Ammon's horn (tissue), 1 donor: ENCODE measurements at regions not wholly inside any gene's neighbourhood (a gene's known extent, or its start where the extent isn't known, plus 50 kb on each side); places are given as distances from the start of the nearest gene placed in this dataset.

Source experiments
- DNase-seq: peaks from one replicate; pipeline ENCODE4 v3.0.0-alpha.2; 2016; ENCODE audit warnings: low spot score

DNA sequence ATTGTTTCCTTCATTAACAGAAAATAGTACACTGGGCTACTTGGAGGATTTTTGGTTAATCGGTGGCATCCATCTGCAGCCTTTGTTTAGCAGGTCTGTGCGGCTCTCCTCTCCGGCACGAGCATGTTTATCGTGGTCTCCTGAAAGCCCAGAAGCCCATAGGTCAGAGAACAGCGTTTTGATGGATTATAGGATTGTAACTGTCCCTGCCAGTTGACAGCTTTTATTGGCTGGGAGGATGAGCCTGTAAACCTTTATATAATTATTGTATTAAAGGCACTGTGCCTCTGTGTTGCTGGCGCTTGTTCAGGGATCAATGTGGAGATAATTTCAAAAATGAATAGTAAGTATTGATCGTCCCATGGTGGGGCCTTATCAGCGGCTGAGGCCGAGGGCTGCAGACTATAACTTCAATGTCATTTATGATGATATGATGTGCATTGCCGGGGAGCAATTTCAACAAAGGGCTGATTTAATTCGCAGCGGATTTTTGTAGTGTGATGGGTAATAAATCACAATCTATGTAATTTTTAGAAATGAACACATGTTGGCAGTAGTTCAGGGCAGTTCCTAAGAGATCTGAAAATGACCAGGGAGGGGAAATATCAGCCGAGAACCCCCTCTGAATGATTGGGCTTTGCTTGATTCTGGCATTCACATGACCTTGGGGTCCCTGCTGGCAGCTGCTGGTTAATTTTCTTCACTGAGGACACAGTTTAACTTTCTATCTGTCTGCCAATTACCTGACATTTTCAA is 736.1 kb downstream of the GALR1 start:
- DNase-seq, result no peak

DNA sequence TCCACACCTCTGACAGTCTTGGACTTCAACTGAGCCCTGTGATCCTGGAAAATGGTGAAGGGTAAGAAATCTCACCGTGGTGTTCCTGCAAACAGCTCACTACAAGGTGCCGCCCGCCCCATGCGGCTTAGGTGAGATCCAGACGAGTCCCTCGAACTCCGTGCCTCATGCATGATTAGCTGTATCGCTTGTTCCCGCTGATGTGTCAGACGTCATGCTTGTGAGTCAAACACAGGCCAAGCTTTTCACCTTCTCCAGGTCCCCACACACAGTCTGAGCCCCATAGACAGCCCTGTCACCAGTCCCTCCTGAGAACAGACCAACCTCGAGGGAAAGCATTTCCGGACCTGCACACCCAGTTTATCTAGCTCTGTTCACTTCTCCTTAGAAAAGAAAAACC is 740.5 kb downstream of the GALR1 start:
- DNase-seq, result no peak

DNA sequence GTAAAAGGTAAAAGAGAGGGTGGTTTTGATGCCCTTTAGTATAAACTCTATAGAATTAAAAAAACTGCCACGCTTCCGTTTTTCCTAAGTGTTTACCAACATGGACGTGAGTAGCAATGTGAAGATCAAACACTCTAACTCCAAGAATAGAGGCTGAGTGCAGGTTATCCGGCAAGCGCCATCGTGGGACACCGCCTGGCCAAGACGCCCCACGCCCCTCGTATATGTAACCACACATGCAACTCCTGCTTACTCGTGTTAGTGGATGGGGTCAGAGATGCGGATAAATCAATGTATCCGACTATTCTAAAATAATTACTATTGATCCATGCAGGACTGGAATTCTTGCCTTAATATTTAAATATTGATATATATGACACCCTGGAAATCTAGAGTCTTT is 741.3 kb downstream of the GALR1 start:
- no peak for DNase-seq

DNA sequence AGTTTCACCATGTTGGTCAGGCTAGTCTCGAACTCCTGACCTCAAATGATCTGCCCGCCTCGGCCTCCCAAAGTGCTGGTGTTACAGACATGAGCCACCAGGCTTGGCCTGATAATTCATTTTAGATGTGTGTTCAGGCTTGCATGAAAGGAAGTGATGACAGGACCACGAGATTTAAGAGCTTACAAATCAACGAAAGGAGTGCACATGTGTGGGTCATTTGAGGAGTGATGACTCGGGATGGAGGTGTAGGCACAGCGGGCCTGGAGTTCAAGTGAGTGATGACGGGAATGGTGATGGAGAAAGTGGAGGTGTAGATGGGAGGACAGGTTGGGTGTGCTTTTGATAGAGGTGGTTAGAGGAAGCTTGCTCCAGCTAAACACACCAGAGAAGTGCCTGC is 742.4 kb downstream of the GALR1 start:
- no peak for DNase-seq

DNA sequence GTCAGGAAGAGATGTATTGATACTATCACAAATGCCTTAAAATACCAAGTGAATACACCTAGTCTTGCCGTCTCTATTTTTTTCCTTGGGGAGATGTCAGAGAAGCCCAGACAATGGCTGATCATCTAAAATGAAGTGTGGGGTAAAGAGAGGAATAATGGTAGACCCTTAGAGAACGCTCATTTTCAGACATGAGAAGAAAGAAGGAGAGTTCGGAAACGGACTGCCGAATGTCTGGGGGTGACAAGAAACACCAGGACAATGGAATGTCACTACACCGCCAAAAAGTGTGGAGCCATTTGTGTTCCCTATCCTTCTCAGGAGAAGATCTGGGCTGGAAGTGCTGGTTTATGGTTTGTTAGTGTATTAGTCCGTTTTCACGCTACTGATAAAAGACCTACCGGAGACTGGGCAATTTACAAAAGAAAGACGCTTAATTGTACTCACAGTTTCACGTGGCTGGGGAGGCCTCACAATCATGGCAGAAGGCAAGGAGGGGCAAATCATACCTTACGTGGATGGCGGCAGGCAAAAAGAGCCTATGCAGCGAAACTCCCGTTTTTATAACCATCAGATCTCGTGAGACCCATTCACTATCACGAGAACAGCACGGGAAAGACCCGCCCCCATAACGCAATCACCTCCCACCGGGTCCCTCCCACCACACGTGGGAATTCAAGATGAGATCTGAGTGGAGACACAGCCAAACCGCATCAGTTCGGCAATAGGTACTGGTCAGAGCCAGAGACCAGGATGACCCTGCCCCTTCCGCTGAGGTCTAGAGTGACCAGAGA is 743.7 kb downstream of the GALR1 start:
- DNase-seq, result no peak

DNA sequence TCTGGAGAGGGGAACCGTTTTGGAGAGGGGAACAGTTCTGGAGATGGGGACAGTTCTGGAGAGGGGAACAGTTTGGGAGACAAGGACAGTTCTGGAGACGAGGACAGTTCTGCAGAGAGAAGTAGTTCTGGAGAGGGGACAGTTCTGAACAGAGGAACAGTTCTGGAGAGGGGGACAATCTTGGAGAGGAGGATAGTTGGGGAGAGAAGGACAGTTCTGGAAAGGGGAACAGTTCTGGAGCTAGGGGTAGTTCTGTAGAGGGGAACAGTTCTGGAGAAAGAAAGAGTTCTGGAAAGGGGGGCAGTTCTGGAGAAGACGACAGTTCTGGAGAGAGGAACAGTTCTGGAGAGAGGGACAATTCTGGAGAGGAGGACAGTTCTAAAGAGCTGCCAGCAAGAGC is 745.9 kb downstream of the GALR1 start:
- DNase-seq, result no peak

DNA sequence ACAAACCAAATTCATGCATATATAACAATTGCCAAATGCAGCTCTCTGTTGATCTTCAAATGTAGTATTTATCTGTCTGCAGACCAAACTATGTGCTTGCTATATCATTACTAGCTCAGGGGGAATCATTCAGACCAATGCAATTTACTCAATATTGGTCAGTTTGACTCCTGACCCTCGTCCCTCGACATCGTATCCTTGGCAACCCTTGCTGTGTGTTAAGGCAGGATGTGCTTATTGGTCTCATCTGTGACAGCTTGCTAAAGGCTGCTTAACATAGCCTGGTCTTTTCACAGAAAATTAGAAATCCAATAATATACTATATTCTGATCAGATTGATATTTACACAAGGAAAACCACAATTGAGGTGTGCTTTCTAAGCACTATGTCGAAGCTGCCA is 747.1 kb downstream of the GALR1 start:
- DNase-seq, result no peak

DNA sequence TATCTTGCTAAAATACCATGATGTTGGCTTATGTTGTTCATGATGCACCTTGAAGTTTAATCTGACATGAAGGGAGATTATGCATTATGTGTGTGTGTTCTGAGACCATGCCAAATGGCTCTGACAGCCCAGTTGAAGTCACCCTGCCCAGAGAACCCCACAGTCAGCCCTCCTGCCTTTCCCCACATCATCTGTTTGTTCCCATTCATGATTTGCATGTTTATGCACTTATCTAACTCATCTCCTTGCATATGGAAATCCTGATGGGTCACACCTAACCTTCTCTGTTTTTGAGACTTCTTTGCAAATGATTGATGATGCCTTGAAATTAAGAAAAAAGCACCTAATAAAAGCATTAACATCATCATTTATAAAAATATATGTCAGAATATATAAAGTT is 752.2 kb downstream of the GALR1 start:
- DNase-seq, result no peak

DNA sequence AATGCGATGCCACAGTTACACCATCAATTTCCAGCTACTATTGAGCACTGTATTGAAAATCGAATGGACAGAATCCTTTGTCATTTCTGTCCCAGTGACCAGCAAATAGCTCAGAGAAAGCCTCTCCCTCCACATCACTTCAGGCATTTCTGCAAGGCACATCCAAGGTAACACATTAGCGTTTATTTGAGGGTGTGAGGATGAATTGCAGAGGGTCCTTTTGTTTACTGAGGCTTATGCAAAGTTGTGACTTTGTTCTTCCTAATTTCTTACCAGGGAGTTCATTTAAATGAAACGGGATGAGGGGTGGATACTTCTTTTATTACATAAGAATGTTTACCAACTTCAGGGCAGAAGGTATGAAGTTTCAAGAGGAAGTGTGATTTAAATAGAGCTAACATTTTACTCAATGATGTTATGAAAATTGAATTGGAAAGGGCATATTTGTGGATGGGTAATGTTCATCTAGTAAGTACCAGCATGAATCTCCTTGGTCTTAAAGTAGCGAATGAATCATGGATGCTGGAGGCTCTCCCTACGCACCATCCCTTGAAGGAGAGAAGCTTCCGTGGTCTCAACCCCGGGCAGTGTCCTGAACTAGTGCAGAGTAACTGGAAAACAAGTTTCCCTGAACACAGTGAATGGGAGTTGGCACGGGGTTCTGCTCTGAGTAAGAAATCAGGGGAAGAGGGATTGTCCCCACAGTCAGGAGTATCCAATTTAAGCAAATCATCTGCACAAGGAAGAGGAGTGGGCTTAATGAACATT is 756.5 kb downstream of the GALR1 start:
- DNase-seq, result no peak

DNA sequence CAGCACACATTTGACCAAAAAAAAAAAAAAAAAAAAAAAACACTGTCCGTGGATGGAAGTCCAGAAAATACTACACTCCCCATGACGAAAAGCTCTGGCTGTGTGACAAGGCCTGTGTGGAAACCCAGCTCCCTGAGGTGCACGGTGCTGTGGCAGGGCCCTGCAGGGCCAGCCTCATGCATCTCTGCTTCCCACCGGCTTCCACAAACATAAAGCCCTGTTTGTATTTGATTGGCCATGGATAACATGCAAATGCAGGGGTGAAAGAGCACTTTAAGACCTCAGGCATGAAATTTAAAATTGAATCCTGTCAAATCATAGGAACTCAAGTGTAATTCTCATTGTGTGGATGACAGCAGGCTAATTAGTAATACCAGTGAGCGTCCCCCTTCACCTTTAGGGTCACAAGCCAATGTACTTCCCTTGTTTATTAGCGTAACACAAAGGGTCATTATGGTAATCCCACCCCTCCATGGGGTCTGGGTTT is 757.2 kb downstream of the GALR1 start:
- DNase-seq, result no peak

DNA sequence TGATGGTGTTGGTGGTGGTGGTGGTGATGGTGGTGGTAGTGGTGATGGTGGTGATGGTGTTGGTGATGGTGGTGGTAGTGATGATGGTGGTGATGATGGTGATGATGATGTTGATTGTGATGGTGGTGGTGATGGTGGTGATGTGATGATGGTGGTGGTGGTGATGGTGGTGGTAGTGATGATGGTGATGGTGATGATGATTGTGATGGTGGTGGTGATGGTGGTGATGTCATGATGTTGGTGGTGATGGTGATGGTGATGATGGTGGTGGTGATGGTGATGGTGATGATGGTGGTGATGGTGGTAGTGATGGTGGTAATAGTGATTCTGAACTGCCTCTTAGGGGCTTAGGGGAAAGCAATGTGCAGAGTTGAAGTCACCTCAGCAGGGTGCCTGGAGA is 760.7 kb downstream of the GALR1 start:
- DNase-seq, result no peak

DNA sequence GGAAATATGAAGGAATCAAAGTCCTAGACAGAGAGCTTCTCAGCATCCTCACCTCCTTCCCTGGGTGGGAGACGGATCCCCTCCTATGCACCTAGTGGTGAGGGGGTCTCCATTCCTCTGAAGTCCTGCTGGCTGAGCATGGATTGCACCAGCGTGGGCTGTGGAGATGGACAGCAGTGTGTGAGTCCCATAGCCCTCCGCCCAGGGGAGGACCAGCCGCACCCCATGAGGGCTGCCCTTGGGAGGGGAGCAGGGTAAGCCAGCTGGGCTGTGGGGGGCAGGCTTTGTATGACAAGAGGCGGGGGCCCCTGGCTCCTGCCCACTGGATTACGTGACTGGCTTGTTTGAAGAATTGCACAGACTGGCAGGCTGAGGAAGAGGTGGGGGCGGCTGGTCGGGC is 768.2 kb downstream of the GALR1 start:
- DNase-seq, result no peak

DNA sequence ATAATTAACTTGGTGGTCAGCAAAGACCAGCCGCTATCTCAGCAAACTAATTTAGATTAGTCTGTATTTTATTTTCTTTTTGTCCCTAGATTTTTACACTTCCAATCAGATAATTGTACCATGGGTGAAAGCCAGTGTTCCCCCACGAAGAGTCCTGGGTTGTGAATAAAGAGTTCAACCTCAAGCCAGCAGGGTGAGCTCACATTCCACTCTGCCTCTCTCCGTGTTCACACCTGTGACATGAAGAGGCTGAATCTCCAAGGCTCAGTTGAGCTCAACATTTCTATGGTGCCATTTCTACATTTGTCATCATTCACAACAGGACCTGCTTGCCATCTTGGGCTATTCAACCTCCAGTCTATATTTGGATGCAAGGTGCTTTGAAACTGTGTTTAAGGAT is 771.5 kb downstream of the GALR1 start:
- DNase-seq, result no peak

DNA sequence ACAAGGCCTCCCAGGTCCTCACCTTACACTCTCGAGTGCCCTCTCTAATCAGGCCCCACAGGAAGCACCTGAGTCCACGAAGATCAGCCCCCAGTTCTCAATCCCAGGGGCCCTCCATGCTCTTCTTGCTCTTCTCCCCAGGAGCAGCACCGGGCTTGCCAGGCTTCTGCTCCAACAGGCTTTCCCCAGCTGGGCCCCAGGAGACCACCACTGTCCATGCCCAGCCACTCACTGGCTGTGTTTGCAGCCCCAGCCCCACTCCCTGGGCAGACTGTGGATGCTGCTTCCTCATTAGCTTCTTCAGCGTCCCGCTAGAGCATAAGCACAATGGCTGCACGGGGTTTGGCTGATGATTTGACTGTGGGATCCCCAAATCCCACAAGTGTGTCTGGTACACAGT is 781.9 kb downstream of the GALR1 start:
- no peak for DNase-seq

DNA sequence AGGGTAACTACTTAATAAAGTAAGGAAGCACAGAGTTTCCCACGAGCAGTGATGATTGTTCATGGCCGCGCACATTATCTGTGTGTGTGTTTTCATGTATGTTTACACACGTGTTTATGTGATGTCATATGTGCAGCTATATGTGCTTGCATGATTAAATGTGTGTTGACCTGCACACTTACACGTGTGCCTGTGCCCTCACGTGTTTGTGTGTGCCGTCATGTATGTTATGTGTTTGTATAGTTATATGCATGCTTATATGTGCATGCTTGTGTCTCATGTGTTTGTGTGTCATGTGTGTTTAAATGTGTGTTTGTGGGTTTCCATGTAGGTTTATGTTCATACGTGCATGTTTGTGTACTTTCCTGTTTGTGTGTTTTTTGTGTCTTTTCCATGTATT is 782.3 kb downstream of the GALR1 start:
- DNase-seq, result no peak

DNA sequence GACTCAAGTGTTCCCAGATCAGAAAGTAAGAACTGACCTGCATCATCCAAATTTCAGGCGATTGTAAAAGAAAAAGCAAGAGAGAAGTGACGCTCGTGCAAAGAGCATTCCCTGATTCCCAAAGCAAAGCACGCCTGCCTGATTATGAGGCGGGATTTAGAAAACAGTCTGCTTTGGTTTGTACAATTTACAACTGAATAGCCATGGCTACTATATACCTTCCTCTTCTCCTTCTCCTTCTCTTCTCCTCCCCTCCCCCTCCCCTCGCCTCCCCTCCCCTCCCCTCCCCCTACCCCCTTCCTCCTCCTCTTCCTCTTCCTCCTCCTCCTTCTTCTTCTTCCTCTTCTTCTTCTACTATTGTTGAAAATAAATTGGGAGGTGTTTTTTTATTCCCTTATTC is 782.9 kb downstream of the GALR1 start:
- no peak for DNase-seq

DNA sequence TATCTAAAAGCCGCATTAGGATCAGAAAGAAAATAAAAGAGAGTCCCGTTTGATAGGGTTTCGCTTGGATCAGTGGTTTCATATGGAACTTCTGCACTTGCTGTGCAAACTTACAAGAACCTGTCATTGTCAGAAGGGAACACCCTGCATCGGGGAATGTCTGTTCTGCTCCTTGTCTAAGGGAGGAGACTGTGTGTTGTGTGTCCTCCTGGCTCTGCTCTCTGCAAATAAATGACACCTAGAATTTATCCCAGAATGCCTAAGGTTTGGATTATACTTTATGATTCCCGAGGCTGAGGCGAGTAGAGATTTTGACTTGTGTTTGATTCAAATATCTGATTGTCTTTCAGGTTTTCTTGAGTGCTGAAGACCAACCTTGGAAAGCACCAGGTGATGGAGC is 785.1 kb downstream of the GALR1 start:
- DNase-seq, result no peak

DNA sequence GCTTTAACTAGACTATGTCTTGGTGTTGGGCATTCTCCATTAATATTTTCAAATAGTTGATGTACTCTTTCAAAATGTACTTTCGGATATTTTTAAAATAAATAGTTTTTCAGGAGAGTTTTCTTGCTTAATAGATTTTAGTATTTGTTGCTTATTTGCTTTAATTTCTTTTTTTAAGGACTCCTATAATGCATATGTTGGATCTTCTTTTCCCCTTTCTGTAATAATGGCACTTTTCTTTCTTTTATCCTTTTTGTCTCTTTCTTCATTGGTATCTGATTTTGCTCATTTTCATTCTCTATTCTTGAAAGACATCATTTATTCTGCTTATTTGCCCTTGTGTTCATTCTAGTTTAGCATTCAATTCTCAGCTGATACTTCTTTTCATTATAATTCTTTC is 791.6 kb downstream of the GALR1 start:
- DNase-seq, result no peak

DNA sequence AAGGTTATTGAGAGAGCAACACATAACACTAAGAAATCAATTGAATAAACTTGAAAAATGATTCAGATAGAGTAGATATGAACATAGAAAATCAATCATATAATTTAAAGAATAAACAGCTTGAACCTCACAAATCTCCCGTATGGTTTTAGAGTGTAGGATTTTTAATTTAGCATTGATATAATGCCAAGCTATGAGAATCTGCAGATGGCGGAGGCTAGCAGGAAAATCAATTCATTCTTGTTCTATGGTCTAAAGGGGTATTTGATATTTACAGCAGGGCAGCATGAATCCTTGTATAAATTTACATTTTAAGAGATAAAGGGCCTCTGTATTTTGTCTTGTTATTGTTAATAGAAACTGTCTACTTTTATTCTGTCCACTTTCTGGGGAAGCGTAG is 797.0 kb downstream of the GALR1 start:
- no peak for DNase-seq

DNA sequence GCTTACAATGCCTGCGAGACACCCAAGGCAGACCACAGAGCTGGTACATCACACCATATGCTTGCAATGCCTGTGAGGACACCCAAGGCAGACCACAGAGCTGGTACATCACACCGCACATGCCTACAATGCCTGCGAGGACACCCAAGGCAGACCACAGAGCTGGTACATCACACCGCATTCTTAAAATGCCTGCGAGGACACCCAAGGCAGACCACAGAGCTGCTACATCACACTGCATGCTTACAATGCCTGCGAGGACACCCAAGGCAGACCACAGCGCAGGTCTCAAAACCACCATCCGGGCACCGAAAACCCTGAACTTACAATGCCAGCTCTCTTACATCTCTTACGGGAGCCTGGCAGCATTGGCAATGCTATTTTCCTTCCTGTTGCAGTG is 799.6 kb downstream of the GALR1 start:
- DNase-seq, result no peak

DNA sequence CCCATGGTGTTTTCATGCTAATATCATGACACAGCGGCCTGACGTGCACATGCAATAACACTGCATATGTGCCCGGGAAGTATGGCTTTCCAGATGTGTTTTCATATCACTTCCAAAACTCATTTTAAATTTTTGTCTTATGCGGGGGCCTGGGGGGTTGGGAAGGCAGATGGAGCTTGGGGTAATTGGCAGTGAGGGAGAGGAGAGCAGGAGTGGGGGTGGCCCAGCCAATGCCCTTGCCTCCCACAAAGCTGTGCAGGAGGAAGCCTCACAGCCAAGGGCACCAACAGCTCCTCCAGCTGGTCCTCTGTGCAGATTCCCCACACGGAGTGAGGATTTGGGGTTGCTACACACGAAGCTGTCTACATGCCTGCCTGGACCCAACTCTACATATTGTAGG is 805.2 kb downstream of the GALR1 start:
- DNase-seq, result no peak

DNA sequence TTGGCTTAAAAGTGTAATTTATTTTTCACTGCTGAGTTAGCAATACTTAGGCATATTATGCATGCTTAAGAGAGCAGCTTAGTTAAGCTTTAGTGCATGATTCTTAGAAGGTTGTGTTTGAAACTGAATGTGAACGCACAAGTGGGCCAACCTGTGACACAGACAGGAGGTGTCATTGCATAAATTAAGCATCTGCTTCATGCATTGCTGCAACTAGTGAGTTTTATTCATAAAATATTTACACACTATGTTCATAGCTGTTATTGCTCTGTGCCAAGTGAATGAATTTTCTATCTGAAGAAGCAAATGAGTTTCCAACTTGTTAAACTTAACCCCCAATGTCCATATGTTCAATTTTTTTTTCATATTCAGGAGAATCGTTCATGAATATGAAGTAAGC is 806.4 kb downstream of the GALR1 start:
- no peak for DNase-seq
